Stimulated activated CD4-positive, alpha-beta T cell treated with anti-CD3 and anti-CD28 coated beads, Interleukin-12 subunit alpha, Interleukin-12 subunit beta, amount 100 ng/mL, for 4 hours (primary cell): ENCODE measurements at regions not wholly inside any gene's neighbourhood (a gene's known extent, or its start where the extent isn't known, plus 50 kb on each side); places are given as distances from the start of the nearest gene placed in this dataset.
A peak's percentile ranks its signal among the peaks of the same experiment; 100 is the strongest.
"Not testable (repeated sequence)": the region's sequence is repeated elsewhere in the genome, so short reads cannot be mapped to it uniquely, and the experiment has no call there.

Experiments used
- DNase-seq: peaks from one replicate; pipeline ENCODE4 v3.0.0-alpha.2; 2020

DNA sequence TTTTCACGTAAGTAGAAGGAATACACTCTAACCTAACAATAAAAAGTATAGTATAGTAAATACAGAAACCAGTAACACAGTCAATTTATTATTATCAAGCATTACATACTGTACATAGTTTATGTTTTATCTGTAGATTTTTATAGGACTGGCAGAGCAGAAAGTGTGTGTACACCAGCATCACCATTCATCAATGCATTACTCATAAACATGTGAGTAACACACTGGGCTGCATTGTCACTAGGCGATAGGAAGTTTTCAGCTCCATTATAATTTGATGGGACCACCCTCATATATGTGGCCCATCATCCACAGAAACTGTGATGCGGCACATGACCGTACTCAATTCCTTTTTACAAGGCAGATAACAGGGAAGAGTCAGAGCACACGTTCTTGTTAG is 137.8 kb upstream of the RBPJ start:
- no peak for DNase-seq

DNA sequence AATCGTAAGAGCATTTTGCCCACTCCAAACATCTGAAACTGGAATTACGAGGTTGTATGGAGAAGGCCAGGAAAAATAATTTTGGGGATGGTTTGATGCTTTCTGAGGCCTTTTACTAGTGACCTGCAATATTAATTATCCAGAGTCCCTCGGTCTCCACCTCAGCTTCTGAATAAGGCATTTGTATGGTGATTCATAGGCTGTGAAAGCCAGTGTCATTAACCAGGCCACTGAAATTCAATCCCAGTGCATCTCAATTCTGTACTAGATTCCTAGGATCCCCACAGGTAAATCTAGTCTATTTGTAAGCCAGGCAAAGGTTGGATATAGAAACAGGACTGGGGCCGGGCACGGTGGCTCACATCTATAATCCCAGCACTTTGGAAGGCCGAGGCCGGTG is 135.4 kb upstream of the RBPJ start:
- DNase-seq, result no peak

DNA sequence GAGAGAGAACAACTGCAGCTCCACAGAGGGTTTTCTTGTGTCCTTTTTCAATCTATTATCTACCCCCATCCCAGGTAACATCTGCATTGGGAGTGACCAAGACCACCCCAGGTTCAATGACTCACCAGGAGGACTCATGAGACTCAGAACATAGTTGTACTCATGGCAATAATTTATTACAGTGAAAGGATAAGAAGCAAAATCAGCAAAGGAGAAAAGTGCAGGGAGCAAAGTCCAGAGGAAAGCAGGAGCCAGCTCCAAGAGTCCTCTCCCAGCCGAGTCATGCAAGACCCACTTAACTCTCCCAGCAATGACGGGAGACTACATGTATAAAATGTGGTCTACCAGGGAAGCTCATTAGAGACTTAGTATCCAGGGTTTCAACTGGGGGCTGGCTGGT is 129.5 kb upstream of the RBPJ start:
- no peak for DNase-seq

DNA sequence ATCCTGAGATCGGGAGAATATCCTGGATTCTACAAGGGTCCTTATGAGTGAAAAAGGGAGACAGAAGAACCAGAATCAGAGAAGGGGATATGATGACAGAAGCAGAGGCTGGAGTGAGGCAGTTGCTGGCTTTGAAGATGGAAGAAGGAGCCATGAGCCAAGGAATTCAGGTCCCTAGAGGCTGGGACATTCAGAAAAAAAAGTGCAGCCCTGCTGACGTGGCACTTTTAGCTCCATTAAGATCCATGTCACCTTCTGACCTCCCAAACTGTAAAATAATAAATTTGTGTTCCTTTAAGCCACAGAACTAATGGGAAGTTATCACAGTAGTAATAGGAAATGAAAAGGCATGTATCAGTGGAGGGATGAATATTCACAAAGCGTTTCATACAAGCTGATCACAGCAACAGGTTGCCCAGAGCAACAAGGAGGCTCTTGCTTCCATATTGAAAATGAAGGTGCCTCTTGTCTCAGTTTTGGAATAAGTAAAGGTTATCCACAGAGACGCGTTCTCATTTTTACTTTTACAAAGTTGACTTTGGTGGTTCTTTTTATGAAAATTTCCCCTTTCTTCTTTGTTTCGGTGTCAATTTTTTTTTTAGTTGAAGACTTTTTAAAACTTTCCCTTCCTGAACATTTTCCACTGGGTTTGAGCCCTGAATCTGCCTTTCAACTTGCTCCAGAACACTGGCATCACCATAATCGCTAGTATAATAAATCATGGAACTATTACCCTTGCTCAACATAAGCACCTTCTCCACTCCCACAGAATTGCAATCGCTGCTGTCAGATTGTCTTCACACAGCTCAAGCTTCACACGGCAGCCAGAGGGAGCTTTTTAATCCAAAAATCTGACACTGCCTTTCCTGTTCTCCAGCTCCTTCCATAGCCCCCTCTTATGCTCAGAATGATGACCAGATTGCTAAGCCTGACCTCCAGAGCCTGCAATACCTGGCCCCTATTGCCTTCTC is 127.6 kb upstream of the RBPJ start:
- no peak for DNase-seq

DNA sequence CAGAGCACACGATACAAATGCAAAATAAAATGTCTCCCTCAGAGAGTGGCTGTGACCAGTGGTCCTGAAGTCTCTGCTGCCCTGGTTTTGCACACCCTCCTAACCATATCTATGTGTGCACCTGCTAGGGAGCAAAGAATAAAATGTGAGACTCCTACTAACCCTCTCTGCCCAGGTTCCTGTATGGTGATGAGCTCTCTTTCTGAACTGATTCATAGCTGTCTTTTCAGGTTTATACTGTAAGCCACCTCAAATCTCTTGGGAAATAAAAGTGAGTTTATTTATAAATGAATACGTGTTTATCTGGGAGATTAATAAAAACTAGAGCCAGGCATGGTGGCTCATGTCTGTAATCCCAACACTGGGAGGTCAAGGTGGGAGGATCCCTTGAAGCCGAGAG is 126.0 kb upstream of the RBPJ start:
- DNase-seq, result no peak

DNA sequence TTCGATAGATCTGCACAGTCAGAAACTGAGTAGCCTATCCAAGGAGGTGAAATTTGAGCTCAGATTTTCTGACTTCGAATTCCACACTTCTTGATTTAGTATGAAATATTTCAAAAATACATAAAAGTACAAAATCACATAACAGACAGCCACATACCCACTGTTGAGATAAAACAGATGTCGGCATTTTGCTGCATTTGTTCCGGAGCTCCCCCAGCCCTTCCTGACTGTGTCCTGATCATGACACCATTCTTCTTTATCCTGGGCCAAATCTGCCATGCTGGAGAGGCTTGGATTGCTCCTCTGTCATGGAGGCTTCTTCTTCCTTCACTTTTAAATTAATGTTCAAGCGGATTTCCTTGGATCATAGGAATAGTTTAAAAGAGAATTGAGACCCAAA is 124.2 kb upstream of the RBPJ start:
- no peak for DNase-seq

DNA sequence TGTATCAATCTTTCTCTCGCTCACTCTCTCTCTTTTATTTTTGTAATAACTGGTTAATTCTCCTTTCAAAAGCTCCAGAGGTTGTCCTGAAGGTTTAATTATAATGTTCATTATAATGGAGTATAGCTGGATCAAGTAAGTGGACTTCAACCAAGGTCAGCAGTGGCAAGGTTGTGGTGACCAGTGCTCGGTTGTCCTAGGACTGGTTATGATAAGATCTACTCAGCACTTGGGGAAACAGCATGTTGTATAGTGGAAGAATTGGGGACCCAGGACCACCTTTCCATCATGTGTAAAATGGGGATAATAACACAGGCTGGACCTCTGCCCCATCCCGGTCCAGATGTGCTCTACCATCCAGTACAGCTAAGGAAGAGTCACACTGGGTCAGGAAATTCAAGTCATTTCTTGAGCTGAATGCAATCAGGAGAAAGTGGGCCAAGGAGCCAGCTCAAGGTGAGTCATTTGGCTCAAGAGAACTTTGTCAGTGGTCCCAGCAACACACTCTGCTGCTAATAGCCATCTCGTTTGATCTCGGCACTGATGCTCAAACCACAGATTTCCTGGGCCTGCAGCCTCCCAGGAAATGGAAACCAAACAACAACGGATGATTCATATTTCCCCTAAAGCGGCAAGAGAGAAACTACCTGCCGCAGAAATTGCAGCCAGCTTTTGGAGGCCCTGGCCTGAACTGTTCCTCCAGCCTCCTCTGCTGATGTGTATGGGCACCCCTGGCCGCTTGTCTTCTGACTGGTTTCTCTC is 123.6 kb upstream of the RBPJ start:
- peak; percentile 49 for DNase-seq

DNA sequence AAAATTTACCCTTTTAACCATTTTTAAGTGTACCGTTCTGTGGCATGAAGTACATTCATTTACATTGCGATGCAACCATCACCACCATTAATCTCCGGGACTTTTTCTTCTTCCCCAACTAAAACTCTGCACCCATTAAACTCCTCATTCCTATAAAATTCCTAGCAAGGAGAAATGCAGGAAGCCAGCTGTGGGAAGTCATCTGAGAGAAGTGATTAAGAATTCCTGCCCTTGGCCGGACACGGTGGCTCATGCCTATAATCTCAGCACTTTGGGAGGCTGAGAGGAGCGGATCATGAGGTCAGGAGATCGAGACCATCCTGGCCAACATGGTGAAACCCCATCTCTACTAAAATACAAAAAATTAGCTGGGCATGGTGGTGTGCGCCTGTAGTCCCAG is 121.9 kb upstream of the RBPJ start:
- not testable (repeated sequence) for DNase-seq

DNA sequence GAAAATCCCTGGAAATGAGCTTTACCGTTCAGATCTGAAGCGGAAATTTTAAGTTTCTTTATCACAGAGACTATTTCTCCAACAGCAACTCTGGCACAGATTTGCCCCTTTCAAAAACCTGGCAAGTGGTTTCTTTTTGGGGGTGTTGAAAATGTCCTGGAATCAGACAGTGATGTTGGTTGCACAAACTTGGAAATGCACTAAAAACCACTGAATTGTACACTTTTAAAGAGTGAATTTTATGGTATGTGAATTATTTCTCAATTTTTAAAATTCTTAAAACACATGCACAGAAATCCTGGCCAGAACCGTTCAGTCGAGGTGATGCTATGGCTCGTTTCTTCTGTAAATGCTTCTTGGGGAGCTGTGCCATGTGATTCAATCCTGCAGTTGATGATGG is 121.2 kb upstream of the RBPJ start:
- DNase-seq, result no peak

DNA sequence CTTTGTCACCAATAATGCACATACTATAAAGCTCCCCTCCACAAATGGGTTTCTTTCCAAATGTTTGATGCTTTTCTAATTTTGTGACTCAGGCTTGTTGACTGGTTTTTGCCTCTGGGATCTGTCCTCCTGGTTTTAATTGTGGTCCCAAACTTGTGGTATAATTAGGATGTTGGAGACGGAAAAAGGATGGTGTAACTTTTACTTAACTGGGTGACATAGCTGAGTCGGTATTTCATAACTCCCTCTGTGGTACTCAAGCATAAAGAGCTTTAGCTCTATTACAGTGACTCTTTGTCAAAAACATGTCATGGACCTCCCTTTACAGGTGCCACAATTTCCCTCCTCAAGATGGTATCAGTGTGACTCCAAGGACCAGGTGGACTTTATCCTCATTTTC is 119.7 kb upstream of the RBPJ start:
- DNase-seq, result no peak

DNA sequence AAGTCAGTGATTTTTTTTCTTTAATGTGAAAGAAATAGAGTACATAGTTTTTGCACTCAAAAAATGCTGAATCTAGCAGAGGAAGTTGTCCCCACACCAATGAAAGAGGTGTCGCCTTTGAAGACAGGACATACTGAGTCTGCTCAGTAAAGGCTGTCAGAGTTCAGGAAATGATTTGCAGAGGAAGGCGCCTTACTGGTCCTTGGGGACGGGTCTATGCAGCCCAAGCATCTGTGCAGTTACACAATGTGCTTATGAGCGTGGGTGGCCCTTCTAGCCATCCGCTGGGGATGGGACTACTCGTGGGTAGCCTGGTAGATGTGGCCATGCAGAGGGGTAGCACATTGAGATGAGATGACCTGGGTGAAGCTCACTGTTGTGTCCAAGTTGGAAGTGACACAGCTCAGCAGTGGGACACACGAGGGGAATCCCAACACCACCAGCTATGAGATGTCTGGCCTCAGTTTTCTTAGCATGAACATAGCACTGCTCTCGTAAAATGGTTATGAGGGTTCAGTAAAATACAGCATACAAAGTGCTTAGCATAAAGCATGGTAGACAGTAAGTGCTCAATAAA is 116.5 kb upstream of the RBPJ start:
- no peak for DNase-seq

DNA sequence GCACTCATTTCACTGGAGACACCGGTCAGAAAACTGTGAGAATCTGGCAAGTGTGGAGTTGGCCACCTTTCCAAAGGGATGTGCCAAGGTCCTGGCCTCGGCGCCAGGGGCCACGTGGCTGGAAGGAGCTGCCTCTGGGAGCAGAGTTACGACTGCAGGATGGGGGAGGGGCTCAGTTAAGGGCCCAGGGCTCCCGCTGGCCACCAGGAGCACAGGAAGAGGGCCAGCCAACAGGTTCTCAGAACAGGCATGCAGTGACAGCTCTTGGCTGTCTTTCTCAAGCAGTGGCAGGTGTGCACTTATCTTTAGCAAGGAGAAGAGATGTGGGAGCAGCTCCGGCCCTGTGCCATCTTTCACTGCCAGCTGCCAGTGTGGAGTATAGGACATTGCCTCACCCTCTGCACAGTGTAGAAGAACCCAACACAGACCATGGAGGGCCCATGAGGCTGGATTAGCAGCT is 115.9 kb upstream of the RBPJ start:
- DNase-seq, result no peak

DNA sequence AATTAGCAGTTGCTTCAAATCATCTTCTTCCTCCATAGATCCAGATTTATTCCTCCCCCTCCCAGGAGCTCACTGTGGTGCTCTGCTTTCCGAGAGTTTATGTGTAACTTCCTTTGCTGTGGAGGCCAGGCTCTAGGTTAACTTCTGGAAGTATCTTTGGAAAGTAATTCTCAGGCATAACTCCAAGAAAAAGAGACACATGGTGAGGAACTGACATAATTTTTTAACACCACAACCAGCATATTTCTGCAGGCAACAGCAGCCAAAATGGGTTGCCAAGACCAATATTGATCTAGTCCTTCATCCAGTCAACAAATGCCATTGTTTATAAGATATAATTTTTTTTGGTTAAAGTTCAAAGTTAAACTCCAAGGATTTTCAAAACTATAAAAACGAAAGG is 114.5 kb upstream of the RBPJ start:
- no peak for DNase-seq

DNA sequence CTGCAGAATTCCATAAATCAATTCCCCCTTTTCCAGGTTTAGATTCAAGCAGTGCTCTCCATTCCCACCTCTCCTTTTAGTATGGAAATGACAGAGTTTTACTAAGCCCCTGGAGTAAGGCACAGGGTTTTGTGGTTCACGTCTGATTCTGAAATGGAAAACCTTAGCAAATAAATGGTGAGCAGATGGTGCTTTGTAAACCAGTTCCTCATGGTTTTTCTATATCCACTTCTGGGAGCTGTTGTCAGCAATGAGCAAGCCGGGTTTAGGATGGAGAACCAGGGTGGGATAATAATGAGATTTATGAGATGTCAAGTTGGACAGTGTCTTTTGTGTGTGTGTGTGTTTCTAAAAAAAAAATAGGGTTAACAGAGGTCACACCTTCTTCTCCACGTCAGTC is 113.8 kb upstream of the RBPJ start:
- no peak for DNase-seq

DNA sequence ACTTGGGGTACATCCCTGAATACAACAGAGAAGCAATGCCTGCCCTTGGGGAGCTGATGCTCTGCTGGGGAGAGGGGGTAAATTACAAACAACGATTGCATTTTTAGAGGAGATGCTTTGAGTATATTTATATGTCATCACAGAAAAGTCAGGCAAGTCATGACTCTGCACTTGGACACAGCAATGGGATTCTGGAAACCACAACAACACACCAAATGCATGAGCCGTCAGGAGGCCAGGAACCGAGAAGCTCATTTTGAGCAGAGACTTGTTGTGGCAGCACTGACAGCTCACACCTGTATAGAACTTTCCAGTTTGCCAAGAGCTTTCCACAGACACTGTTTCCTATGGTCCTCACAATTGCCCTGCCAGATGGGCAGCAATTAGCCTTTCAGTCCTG is 113.2 kb upstream of the RBPJ start:
- DNase-seq, result no peak

DNA sequence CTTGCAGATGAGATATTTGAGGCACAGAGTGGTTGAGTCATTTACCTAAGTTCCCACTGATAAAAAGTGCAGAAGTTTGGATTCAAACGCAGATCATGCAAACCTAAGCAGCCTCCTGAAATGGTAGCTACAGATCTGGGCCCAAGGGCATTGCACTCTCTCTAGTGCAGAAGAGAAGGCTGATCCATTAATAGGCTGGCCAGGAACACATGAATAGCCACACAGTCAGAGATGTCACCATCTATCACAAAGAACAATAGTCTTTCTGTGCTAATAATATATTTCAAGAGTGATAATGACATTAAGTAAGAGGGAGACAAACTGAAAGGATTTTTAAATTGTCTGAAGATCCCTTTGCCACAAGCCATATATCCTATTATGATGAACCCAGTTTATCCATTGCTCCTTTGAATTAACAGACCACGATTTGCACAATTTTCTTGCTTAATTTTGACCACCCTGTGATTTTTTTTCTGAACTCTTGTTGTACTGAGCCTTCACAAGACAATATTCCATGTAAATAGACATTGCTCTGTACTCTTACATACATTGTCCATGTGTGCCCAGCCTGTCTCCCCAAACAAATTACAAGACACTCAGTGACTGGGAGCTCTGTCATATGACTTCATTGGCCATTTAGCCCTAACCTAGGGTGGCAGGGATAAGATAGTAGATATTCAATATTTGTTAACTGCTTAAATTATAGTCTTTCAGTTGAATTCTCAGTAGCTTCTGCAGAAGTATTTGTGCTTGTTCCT is 112.4 kb upstream of the RBPJ start:
- no peak for DNase-seq

DNA sequence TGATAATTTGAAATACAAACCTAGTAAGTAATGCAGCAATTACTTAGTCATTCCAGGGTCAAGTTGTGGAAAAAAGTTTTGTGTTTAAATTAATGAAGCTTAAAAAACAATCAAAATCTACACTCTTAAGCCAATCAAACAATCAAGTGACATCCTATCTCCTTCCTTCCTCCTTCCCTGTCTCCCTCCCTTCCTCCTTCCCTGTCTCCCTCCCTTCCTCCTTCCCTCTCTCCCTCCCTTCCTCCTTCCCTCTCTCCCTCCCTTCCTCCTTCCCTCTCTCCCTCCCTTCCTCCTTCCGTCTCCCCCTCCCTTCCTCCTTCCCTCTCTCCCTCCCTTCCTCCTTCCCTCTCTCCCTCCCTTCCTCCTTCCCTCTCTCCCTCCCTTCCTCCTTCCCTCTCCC is 111.4 kb upstream of the RBPJ start:
- not testable (repeated sequence) for DNase-seq

DNA sequence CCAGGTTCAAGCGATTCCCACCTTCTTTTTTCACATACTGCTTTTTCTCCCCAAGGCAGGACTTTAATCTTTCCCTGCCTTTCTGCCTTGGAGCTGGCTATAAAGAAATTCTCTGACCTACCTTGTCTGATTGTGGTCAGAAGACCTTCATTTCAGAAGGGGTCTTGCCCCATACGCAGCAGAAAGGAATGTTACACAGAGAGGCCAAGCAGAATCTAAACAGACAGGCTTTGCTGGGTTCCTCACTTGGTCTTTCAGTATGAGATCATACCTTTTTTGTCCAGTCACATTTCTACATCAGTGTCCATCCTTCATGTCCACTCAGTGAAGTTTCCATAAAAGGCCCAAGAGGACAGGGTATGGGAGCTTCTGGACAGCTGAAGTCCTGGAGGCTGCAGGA is 108.3 kb upstream of the RBPJ start:
- no peak for DNase-seq

DNA sequence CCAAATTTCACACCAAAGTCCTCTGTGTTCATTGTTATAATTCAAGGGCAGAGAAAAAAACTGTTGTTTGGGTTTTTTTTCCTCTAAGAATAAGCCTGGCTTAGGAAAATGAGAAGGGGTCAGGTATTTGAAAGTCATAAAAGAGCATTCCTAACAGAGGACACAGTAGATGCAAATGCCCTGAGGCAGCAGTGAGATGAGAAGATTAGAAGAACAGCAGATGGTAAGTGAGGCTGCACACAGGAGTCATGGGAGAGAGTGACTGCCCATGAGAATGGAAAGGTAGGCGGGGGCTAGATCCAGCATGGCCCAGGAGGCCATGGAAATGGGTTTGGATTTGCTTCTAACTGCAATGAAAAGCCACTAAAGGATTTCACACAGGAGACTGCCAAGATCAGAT is 107.5 kb upstream of the RBPJ start:
- DNase-seq, result no peak

DNA sequence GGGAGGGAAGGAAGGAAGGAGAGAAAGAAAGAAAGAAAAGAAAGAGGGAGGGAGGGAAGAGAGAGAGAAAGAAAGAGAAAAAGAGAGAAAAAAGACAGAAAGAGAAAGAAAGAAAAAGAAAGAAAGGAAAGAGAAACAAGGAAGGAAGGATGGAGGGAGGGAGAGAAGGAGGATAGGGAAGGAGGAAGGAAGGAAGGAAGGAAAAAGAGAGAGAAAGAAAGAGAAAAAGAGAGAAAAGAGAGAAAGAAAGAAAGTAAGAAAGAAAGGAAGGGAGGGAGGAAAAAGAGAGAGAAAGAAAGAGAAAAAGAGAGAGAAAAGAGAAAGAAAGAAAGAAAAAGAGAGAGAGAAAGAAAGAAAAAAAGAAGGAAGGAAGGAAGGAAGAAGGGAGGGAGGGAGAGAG is 105.8 kb upstream of the RBPJ start:
- no peak for DNase-seq

DNA sequence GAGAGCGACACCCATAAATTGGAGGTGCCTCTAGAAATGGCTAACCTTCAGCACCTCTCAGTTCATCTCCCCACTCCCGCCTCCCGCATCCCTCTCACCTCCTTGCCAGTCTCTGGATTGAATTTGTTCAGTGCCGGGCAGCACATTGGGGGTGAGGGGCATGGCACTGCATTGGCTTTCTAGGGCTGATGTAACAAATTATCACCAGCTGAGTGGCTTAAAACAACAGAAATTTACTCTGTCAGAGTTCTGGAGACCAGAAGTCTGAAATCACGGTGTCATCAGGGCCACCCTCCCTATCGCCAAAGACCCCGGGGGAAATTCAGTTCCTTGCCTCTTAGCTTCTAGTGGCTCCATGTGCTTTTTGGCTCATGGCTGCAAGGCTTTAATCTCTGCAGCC is 105.1 kb upstream of the RBPJ start:
- no peak for DNase-seq

DNA sequence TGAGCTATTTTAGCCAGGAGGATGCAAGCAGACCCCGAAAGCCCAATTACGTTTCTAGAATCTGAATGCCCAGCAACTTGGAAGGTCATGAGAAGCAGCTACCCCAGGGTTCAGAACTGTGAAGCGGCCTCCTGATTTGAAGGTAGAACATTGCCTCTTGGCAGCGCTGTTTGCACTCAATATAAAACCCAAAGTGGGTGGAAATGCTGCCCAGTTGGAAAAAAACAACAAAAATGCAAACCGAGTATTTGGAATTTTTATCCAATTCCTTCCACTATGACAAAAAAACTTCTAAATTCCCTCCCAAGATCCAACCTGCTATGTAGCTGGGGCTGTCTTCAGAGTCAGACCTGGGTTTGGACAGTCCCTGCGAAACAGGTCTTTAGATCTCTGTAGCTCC is 103.3 kb upstream of the RBPJ start:
- no peak for DNase-seq
